ENCODE measurements at regions not wholly inside any gene's neighbourhood (a gene's known extent, or its start where the extent isn't known, plus 50 kb on each side); places are given as distances from the start of the nearest gene placed in this dataset.

GRCh38 chr5:136458481-136458880, 93.1 kb upstream of the TRPC7 start:
- intact Hi-C loops (cut with micrococcal nuclease): no loop called here
- no peaks in the 10 kb centered on the region for H3K9me3 Mint-ChIP-seq (ENCODE audit: insufficient read depth)
- WGBS (ENCODE audit: insufficient coverage): no CpG with 5 or more reads among the region's 1 CpG
- ChIA-PET CTCF (no interaction called here), POLR2A (no interaction called here)
- no peaks in the 10 kb centered on the region for H3K27me3 Mint-ChIP-seq
- Histone ChIP-seq H3K4me1 (ENCODE audit: control insufficient read depth in 2 of 2, insufficient read depth in 2 of 2, low read length in 2 of 2) (no peaks in the 10 kb centered on the region), H2AFZ (ENCODE audit: insufficient read depth, low read depth, low read length, poor library complexity, severe bottlenecking) (no peak overlapping the region), H3K27me3 (replicated peaks in 1 of 4; ENCODE audit: control extremely low read depth in 1 of 4, control insufficient read depth in 3 of 4, insufficient read depth in 4 of 4, low read length in 3 of 4) (no peaks in the 10 kb centered on the region), H3K9ac (ENCODE audit: low read length) (no peak overlapping the region), H3K27ac (ENCODE audit: low read length in 2 of 2) (no peak overlapping the region), H3K9me3 (ENCODE audit: control extremely low read depth in 1 of 3, control insufficient read depth in 2 of 3, insufficient read depth in 1 of 3, low read length in 2 of 3) (no peaks in the 10 kb centered on the region), H4K20me1 (ENCODE audit: control insufficient read depth, insufficient read depth, low read length, poor library complexity, severe bottlenecking) (no peaks in the 10 kb centered on the region), H3K4me3 (ENCODE audit: control extremely low read depth in 1 of 5, extremely low read depth in 1 of 5, insufficient read depth in 1 of 5, low read depth in 2 of 5, low read length in 4 of 5) (no peak overlapping the region), H3K79me2 (ENCODE audit: control insufficient read depth, insufficient read depth, low read length) (no peaks in the 10 kb centered on the region), H3K4me2 (replicated peaks; ENCODE audit: low read depth, low read length, poor library complexity, severe bottlenecking) (no peak overlapping the region), H3K36me3 (replicated peaks in 1 of 2; ENCODE audit: control extremely low read depth in 1 of 2, control insufficient read depth in 1 of 2, extremely low read depth in 1 of 2, insufficient read depth in 2 of 2, low read length in 1 of 2) (no peaks in the 10 kb centered on the region)
- no peak overlapping the region for H3K4me3 Mint-ChIP-seq
- no peak for ATAC-seq (ENCODE audit: low read depth)
- TF ChIP-seq, protein P1, sequence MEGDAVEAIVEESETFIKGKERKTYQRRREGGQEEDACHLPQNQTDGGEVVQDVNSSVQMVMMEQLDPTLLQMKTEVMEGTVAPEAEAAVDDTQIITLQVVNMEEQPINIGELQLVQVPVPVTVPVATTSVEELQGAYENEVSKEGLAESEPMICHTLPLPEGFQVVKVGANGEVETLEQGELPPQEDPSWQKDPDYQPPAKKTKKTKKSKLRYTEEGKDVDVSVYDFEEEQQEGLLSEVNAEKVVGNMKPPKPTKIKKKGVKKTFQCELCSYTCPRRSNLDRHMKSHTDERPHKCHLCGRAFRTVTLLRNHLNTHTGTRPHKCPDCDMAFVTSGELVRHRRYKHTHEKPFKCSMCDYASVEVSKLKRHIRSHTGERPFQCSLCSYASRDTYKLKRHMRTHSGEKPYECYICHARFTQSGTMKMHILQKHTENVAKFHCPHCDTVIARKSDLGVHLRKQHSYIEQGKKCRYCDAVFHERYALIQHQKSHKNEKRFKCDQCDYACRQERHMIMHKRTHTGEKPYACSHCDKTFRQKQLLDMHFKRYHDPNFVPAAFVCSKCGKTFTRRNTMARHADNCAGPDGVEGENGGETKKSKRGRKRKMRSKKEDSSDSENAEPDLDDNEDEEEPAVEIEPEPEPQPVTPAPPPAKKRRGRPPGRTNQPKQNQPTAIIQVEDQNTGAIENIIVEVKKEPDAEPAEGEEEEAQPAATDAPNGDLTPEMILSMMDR (IDR thresholded peaks at IDR 0.05): no peak
- TF ChIP-seq EZH2 (IDR thresholded peaks at IDR 0.05; ENCODE audit: borderline replicate concordance, insufficient read depth, low read depth, low read length, poor library complexity, severe bottlenecking): no peak
- no peak overlapping the region for H3K27ac Mint-ChIP-seq
- DNase-seq: no peak
- H3K4me1 Mint-ChIP-seq: no peaks in the 10 kb centered on the region

DNA sequence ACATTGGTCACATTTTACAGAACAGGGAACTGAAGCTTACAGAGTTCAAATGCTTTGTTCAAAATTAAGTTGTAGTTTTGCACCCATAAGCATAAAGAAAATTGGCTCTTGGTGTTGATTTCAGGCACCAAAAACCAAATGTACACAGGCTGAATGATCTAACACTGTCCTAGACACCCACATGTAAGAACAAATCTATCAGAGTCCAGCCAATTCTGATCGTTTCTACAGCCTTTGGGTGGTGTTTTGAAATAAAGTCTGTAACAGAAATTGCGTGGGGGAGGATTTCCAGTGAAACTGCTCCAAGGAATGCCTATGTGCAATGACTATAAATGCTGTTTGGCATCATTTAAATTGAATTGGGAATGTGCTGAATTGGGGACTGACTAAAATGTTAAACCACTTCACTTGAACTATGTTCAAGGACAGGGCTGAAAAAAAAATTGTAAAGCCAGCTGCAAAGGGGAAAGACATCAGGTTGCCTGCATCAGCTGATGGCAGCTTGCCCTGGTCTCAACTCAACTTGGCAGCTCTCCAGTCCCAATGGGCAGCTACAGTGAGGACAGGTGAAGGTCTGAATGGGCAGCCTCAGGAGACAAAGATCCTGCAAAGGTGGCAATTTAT, 92.2 kb upstream of the TRPC7 start:
- DNase-seq (no peak), ATAC-seq (ENCODE audit: low read depth) (no peak)
- H3K27me3 ChIP-seq (replicated peaks in 1 of 4; ENCODE audit: control extremely low read depth in 1 of 4, control insufficient read depth in 3 of 4, insufficient read depth in 4 of 4, low read length in 3 of 4): no peaks in the 10 kb centered on the region
- Mint-ChIP-seq H3K27me3 (no peaks in the 10 kb centered on the region), H3K4me3 (no peak overlapping the region), H3K9me3 (ENCODE audit: insufficient read depth) (no peaks in the 10 kb centered on the region), H3K27ac (no peak overlapping the region), H3K4me1 (no peaks in the 10 kb centered on the region)
- ChIA-PET CTCF (no interaction called here), POLR2A (no interaction called here)
- no CpG with 5 or more reads among the region's 2 CpGs for whole genome bisulfite sequencing (ENCODE audit: insufficient coverage)
- no peak overlapping the region for H3K4me2 ChIP-seq (replicated peaks; ENCODE audit: low read depth, low read length, poor library complexity, severe bottlenecking)
- TF ChIP-seq EZH2 (IDR thresholded peaks at IDR 0.05; ENCODE audit: borderline replicate concordance, insufficient read depth, low read depth, low read length, poor library complexity, severe bottlenecking): no peak
- TF ChIP-seq, protein P1 (IDR thresholded peaks at IDR 0.05): no peak
- H3K27ac ChIP-seq (ENCODE audit: low read length in 2 of 2): no peak overlapping the region
- no peaks in the 10 kb centered on the region for H3K9me3 ChIP-seq (ENCODE audit: control extremely low read depth in 1 of 3, control insufficient read depth in 2 of 3, insufficient read depth in 1 of 3, low read length in 2 of 3)
- no peaks in the 10 kb centered on the region for H3K4me1 ChIP-seq (ENCODE audit: control insufficient read depth in 2 of 2, insufficient read depth in 2 of 2, low read length in 2 of 2)
- H2AFZ ChIP-seq (ENCODE audit: insufficient read depth, low read depth, low read length, poor library complexity, severe bottlenecking): no peak overlapping the region
- H3K4me3 ChIP-seq (ENCODE audit: control extremely low read depth in 1 of 5, extremely low read depth in 1 of 5, insufficient read depth in 1 of 5, low read depth in 2 of 5, low read length in 4 of 5): no peak overlapping the region
- H4K20me1 ChIP-seq (ENCODE audit: control insufficient read depth, insufficient read depth, low read length, poor library complexity, severe bottlenecking): no peaks in the 10 kb centered on the region
- no peaks in the 10 kb centered on the region for H3K79me2 ChIP-seq (ENCODE audit: control insufficient read depth, insufficient read depth, low read length)
- H3K36me3 ChIP-seq (replicated peaks in 1 of 2; ENCODE audit: control extremely low read depth in 1 of 2, control insufficient read depth in 1 of 2, extremely low read depth in 1 of 2, insufficient read depth in 2 of 2, low read length in 1 of 2): no peaks in the 10 kb centered on the region
- intact Hi-C loops (cut with micrococcal nuclease): no loop called here
- no peak overlapping the region for H3K9ac ChIP-seq (ENCODE audit: low read length)
